LNCAP (cell line): ENCODE measurements at regions not wholly inside any gene's neighbourhood (a gene's known extent, or its start where the extent isn't known, plus 50 kb on each side); places are given as distances from the start of the nearest gene placed in this dataset.

Source experiments
- TF ChIP-seq, protein P1 (sequence below): fragments of 450-650 bp; IDR thresholded peaks from 2 replicates; pipeline ENCODE4 v1.5.1; 2017; ENCODE audit warnings: mild to moderate bottlenecking

DNA sequence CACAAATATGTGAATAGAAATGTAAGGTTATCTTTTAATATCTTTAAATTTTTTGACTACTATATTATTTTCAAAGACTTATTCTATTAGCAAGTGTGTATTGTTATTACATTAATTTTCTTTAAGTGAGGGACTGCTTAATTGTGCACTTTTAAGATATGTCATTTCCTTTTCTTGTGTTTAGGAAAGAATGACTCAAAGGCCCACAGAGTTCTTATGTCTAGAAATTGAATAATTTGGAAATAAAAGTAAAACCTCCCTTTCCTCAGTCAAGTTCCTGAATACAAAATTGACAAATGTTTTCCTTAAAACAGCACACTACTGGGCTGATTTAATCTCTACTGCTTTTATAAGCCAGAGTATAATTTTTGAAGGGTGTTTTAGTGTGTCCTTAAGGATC lies 169.7 kb downstream of the TMEM47 start:
- TF ChIP-seq, protein P1, sequence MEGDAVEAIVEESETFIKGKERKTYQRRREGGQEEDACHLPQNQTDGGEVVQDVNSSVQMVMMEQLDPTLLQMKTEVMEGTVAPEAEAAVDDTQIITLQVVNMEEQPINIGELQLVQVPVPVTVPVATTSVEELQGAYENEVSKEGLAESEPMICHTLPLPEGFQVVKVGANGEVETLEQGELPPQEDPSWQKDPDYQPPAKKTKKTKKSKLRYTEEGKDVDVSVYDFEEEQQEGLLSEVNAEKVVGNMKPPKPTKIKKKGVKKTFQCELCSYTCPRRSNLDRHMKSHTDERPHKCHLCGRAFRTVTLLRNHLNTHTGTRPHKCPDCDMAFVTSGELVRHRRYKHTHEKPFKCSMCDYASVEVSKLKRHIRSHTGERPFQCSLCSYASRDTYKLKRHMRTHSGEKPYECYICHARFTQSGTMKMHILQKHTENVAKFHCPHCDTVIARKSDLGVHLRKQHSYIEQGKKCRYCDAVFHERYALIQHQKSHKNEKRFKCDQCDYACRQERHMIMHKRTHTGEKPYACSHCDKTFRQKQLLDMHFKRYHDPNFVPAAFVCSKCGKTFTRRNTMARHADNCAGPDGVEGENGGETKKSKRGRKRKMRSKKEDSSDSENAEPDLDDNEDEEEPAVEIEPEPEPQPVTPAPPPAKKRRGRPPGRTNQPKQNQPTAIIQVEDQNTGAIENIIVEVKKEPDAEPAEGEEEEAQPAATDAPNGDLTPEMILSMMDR: no peak

DNA sequence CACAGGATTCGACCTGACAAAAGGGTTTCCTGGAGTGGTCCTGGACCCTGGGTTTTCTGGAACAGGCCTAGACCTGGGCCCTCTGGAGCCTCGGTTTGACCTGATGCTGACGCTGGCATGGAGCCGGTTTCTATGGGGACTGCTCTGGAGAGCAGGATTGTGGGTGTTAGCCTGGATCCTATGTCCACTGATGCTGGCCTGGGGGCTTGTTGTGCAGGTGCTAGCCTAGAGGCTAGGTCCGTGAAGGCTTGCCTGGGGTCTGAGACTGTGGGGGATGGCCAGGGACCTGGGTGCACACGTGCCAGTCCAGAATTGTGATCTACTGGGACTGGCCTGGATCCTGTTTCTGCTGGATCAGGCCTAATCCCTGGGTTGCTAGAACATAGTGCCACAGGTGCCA lies 173.1 kb downstream of the TMEM47 start:
- TF ChIP-seq, protein P1: no peak

DNA sequence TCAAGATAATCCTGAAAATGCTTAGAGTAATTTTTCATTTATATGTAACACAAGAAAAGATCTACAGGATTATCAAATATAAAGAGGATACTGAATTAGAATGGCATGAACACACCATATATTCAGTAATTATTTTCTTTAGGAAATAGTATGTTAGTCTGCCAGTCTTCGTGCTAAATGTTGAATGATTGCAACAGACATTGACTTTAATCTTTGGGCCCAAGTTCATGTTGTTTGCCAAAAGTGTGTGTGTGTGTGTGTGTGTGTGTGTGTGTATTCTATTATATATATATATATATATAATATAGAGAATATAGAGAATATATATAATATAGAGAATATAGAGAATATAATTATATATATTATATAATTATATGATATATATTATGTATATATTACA lies 186.6 kb downstream of the TMEM47 start:
- TF ChIP-seq, protein P1: no peak

DNA sequence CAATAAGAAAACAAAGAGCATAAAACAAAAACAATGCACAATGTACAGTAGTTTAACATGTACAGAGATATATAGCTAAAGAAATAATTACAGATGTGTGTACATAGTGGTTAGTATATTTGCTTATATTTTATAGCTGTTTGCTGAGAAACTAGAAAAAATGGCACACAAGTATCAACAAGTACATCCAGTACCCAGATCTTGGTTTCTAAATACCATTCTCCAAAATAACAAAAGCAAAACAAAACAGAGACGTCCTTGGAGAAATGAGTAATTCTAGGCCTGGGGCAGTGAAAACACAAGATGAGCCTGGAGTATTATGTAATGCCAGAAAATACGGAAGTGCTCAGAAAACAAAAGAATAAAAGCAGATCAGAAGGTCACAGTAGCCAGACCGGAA lies 189.6 kb downstream of the TMEM47 start:
- TF ChIP-seq, protein P1: no peak

DNA sequence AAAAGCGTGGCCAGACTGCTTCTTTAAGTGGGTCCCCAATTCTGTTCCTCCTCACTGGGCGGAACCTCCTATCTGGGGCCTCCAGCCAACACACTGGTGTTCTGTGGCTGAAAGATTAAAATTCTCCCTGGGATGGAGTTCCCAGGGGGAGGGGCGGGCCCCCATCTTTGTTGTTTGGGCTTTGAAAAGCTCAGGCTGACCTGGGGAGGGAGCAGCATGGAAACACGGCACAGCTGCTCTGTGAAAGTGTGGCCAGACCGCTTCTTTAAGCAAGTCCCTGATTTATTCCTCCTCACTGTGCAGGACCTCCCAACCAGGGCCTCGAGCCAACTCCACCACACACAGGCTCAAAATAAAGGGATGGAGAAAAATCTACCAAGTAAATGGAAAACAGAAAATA lies 219.5 kb downstream of the TMEM47 start:
- TF ChIP-seq, protein P1: no peak

DNA sequence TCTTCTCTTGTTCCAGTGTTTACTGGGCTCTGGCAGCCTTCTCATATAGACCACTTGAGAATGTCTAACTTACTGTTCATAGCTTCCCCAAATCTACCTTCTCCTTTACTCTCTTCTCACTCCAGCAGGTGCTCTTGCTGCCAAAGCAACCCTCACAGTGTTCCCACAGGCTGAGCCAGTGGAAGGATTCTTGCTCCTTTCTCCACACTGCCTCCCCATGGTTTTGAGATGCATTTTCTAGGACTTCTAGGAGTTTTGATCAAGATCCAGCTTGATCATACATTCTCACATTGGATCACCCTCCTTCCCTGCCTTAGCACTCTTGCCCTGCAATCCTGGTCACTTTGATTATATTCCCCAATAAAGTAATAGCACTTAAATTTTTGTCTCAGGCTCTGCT lies 230.8 kb downstream of the TMEM47 start:
- TF ChIP-seq, protein P1: no peak

DNA sequence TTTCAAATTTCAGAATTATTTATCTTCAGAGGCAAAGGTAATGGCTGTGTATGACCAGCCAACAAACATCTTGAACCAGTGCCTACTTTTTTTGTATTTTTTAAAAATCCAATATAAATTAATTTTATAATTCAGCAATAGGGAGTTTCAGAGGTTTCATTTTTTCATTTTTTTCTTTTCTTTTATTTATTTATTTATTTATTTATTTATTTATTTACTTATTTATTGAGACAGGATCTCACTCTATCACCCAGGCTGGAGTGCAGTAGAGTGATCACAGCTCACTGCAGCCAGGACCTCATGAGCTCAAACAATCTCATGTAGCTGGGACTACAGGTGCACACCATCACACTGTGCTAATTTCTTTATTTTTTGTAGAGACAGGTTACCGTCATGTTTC lies 250.5 kb downstream of the TMEM47 start:
- TF ChIP-seq, protein P1: no peak

DNA sequence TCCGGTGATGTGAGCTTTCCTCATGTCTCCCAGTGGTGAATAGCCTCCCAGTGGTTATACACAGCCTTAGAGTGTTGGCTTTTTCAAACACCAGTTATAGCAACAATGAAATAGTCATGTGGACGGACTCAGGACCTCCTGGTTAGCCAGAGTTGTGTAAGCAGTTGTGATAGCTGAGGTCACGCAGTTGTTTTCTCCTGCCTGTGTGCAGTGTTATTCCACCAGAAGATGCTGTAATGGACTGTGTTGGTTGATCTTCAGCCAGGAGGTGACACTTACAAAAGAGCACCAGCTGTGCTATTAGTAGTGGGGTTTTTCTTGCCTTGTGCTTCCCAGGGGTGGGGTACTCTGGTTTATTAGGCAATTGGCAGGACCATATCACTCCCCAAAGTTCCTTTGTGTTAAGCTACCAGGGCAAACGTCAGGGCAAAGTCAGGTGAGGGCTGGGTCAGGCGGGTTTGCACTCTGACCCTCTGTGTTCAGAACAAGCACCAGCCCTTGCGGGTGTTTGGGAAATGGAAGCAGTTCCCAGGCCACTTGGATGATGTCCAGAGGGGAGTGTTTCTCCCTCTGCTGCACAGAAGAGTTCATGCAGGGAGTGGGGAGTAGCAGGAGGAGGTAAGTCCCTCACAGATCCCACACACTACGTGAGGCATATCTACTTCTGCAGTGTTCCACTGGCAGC lies 252.6 kb downstream of the TMEM47 start:
- TF ChIP-seq, protein P1: no peak
